ENCODE measurements at regions not wholly inside any gene's neighbourhood (a gene's known extent, or its start where the extent isn't known, plus 50 kb on each side); places are given as distances from the start of the nearest gene placed in this dataset.

- H3K27ac Mint-ChIP-seq, result no peak overlapping the region
- no peak for TF ChIP-seq CTCF (IDR thresholded peaks at IDR 0.05)
- DNase-seq, result no peak
- no peak overlapping the region for H3K4me3 Mint-ChIP-seq
- no peaks in the 10 kb centered on the region for H3K36me3 Mint-ChIP-seq (ENCODE audit: low read depth)
- H3K9me3 Mint-ChIP-seq, result no peaks in the 10 kb centered on the region
- H3K4me1 Mint-ChIP-seq, result peaks cover 44% of the 10 kb centered on the region
- H3K27me3 Mint-ChIP-seq (ENCODE audit: low read depth, poor library complexity), result peaks cover 11% of the 10 kb centered on the region
These were observed 50.3 kb upstream of the ITGA11 start for GRCh38 chr15:68482246-68482645.

- H3K4me1 Mint-ChIP-seq, result peaks cover 47% of the 10 kb centered on the region
These were observed 51.2 kb upstream of the ITGA11 start for GRCh38 chr15:68483165-68483564.

GRCh38 chr15:68484220-68484619 lies 52.3 kb upstream of the ITGA11 start:
- Mint-ChIP-seq H3K36me3 (ENCODE audit: low read depth) (no peaks in the 10 kb centered on the region), H3K27me3 (ENCODE audit: low read depth, poor library complexity) (peaks cover 12% of the 10 kb centered on the region), H3K9me3 (no peaks in the 10 kb centered on the region), H3K27ac (peak overlapping the region; percentile 18), H3K4me3 (no peak overlapping the region), H3K4me1 (peaks cover 40% of the 10 kb centered on the region)
- no peak for TF ChIP-seq CTCF (IDR thresholded peaks at IDR 0.05)
- no peak for DNase-seq

More at GRCh38 chr15:68483165-68483564, 51.2 kb upstream of the ITGA11 start:
- Mint-ChIP-seq H3K36me3 (ENCODE audit: low read depth) (no peaks in the 10 kb centered on the region), H3K27me3 (ENCODE audit: low read depth, poor library complexity) (peaks cover 12% of the 10 kb centered on the region), H3K4me3 (no peak overlapping the region), H3K27ac (no peak overlapping the region), H3K9me3 (no peaks in the 10 kb centered on the region)
- no peak for TF ChIP-seq CTCF (IDR thresholded peaks at IDR 0.05)
- DNase-seq, result no peak

GRCh38 chr15:68484696-68485400 lies 52.9 kb upstream of the ITGA11 start:
- Mint-ChIP-seq H3K36me3 (ENCODE audit: low read depth) (no peaks in the 10 kb centered on the region), H3K4me3 (no peak overlapping the region), H3K27me3 (ENCODE audit: low read depth, poor library complexity) (peaks cover 14% of the 10 kb centered on the region), H3K9me3 (no peaks in the 10 kb centered on the region), H3K27ac (no peak overlapping the region), H3K4me1 (peaks cover 34% of the 10 kb centered on the region)
- TF ChIP-seq CTCF (IDR thresholded peaks at IDR 0.05), result no peak
- DNase-seq, result peak; percentile 31

GRCh38 chr15:68485721-68486360 lies 53.9 kb upstream of the ITGA11 start:
- DNase-seq, result no peak
- Mint-ChIP-seq H3K4me1 (peaks cover 34% of the 10 kb centered on the region), H3K4me3 (no peak overlapping the region), H3K36me3 (ENCODE audit: low read depth) (no peaks in the 10 kb centered on the region), H3K27ac (no peak overlapping the region), H3K27me3 (ENCODE audit: low read depth, poor library complexity) (peaks cover 18% of the 10 kb centered on the region), H3K9me3 (no peaks in the 10 kb centered on the region)
- no peak for TF ChIP-seq CTCF (IDR thresholded peaks at IDR 0.05)
